PFSK-1 (cell line): ENCODE measurements at regions not wholly inside any gene's neighbourhood (a gene's known extent, or its start where the extent isn't known, plus 50 kb on each side); places are given as distances from the start of the nearest gene placed in this dataset.

Experiments used
- POLR2AphosphoS5 ChIP-seq: IDR thresholded peaks from 2 replicates; pipeline ENCODE4 v1.6.1; 2012; ENCODE audit warnings: low read depth, mild to moderate bottlenecking, control low read depth, low read length, moderate library complexity
- SIN3A ChIP-seq: IDR thresholded peaks from 2 replicates; pipeline ENCODE4 v1.6.1; 2012; ENCODE audit warnings: mild to moderate bottlenecking, low read length, moderate library complexity, borderline replicate concordance; ENCODE audit not compliant: insufficient read depth
- TF ChIP-seq, protein P1 (sequence below), 2 experiments: IDR thresholded peaks; 2 replicates each; pipeline versions ENCODE4 v1.6.1 to v1.8.0; 2011 to 2012; ENCODE audit warnings: low read depth in 2 of 2, low read length in 2 of 2, control low read depth in 1 of 2, inconsistent platforms in 1 of 2, mild to moderate bottlenecking in 1 of 2, moderate library complexity in 1 of 2; ENCODE audit not compliant: insufficient read depth in 1 of 2

DNA sequence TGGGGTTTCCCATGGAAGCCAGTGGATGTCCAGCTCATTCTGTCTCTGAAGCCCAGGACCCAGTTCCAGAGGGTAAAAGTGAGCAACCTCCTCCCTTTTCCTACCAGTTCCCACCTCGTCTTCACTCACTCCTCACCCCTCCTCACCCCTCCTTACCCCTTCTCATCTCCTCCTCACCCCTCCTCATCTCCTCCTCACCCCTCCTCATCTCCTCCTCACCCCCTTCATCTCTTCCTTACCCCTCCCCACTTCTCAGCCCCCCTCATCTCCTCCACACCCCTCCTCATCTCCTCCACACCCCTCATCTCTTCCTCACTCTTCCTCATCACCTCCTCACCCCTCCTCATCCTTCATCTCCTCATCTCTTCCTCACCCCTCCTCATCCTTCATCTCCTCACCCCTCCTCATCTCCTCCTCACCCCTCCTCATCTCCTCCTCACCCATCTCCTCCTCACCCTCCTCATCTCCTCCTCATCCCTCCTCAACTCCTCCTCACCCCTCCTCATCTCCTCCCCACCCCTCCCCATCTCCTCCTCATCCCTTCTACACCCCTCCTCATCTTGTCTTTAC is 246.1 kb downstream of the MYLK4 start:
- TF ChIP-seq SIN3A, result no peak
- TF ChIP-seq POLR2AphosphoS5, result no peak
- TF ChIP-seq, protein P1, sequence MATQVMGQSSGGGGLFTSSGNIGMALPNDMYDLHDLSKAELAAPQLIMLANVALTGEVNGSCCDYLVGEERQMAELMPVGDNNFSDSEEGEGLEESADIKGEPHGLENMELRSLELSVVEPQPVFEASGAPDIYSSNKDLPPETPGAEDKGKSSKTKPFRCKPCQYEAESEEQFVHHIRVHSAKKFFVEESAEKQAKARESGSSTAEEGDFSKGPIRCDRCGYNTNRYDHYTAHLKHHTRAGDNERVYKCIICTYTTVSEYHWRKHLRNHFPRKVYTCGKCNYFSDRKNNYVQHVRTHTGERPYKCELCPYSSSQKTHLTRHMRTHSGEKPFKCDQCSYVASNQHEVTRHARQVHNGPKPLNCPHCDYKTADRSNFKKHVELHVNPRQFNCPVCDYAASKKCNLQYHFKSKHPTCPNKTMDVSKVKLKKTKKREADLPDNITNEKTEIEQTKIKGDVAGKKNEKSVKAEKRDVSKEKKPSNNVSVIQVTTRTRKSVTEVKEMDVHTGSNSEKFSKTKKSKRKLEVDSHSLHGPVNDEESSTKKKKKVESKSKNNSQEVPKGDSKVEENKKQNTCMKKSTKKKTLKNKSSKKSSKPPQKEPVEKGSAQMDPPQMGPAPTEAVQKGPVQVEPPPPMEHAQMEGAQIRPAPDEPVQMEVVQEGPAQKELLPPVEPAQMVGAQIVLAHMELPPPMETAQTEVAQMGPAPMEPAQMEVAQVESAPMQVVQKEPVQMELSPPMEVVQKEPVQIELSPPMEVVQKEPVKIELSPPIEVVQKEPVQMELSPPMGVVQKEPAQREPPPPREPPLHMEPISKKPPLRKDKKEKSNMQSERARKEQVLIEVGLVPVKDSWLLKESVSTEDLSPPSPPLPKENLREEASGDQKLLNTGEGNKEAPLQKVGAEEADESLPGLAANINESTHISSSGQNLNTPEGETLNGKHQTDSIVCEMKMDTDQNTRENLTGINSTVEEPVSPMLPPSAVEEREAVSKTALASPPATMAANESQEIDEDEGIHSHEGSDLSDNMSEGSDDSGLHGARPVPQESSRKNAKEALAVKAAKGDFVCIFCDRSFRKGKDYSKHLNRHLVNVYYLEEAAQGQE (IDR thresholded peaks at IDR 0.05; ENCODE audit: insufficient read depth in 1 of 2, low read depth in 2 of 2, low read length in 2 of 2), result no peak
